ENCODE measurements at regions not wholly inside any gene's neighbourhood (a gene's known extent, or its start where the extent isn't known, plus 50 kb on each side); places are given as distances from the start of the nearest gene placed in this dataset.

GRCh38 chr3:11089931-11090330, 64.4 kb upstream of the HRH1 start:
- no peak for DNase-seq (ENCODE audit: low read depth in 2 of 3, low spot score in 2 of 3)

- no peak for DNase-seq (ENCODE audit: low read depth in 2 of 3, low spot score in 2 of 3)
Observed at GRCh38 chr3:11090551-11090950, 63.7 kb upstream of the HRH1 start.

DNA sequence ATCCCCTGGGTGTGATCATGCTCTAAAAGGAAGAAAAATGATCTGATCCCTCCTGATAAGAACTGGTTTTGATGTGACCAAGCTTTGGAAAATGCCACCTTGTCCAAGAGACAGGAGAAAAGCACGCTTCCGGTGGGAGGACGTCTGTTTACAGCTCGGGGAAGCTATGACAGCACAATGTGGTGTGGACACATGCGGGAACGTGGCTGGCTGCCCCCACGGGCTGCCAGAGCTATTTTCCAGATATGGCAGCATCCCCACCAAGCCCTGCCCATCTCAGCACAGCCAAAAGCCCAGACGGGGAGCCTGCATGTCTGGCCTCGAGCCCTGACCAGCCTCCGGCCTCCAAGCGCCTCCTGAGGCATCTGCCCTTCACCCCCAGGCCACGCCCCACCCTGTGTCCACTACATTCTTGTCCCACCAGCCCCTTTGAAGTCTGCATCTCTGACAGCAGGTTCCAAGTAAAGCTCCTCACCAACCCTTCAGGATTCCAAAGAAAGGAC, 63.2 kb upstream of the HRH1 start:
- DNase-seq (ENCODE audit: low read depth in 2 of 3, low spot score in 2 of 3), result no peak

- DNase-seq (ENCODE audit: low read depth in 2 of 3, low spot score in 2 of 3), result no peak
Observed at GRCh38 chr3:11091791-11092190, 62.5 kb upstream of the HRH1 start.

DNA sequence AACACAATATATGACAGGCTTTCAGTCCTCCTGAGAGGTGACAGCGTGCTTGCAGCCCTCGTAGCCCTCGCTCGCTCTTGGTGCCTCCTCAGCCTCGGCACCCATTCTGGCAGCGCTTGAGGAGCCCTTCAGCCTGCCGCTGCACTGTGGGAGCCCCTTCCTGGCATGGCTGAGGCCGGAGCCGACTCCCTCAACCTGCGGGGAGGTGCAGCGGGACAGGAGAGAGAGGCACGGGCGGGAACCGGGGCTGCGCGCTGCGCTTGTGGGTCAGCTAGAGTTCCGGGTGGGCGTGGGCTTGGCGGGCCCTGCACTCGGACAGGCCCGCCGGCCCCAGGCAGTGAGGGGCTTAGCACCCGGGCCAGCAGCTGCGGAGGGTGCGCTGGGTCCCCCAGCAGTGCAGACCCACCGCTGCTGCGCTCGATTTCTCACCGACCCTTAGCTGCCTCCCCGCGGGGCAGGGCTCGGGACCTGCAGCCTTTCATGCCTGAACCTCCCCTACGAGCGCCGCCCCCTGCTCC, 60.4 kb upstream of the HRH1 start:
- no peak for DNase-seq (ENCODE audit: low read depth in 2 of 3, low spot score in 2 of 3)

- DNase-seq (ENCODE audit: low read depth in 2 of 3, low spot score in 2 of 3), result no peak
Observed at GRCh38 chr3:11095932-11096265, 58.4 kb upstream of the HRH1 start.

GRCh38 chr3:11096266-11097139, 57.8 kb upstream of the HRH1 start:
- DNase-seq (ENCODE audit: low read depth in 2 of 3, low spot score in 2 of 3), result peak; percentile 37 to 56 (median 53)

DNA sequence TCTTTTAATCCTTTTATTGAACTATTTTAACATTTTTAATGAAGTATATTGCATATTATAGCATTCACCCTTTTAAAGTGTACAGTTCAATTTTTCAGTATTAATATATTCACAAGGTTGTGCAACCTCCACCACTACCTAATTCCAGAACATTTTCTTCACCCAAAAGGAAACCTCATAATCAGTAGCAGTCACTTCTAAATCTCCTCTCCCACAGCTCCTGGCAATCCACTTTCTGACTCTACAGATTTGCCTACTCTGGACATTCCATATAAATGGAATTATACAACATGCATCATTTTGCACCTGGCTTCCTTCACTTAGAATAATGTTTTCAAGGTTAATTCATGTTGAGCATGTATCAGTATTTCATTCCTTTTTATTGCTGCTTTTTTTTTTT, 55.0 kb upstream of the HRH1 start:
- DNase-seq (ENCODE audit: low read depth in 2 of 3, low spot score in 2 of 3), result no peak
